ENCODE measurements at regions not wholly inside any gene's neighbourhood (a gene's known extent, or its start where the extent isn't known, plus 50 kb on each side); places are given as distances from the start of the nearest gene placed in this dataset.

- TF ChIP-seq CTCF (IDR thresholded peaks at IDR 0.05) (no peak), POLR2A (IDR thresholded peaks at IDR 0.05) (no peak)
Measured at GRCh38 chr6:101286146-101286545, 107.4 kb upstream of the GRIK2 start.

Measured in adrenal gland (tissue), 5 donors.